ENCODE measurements at regions not wholly inside any gene's neighbourhood (a gene's known extent, or its start where the extent isn't known, plus 50 kb on each side); places are given as distances from the start of the nearest gene placed in this dataset.

DNA sequence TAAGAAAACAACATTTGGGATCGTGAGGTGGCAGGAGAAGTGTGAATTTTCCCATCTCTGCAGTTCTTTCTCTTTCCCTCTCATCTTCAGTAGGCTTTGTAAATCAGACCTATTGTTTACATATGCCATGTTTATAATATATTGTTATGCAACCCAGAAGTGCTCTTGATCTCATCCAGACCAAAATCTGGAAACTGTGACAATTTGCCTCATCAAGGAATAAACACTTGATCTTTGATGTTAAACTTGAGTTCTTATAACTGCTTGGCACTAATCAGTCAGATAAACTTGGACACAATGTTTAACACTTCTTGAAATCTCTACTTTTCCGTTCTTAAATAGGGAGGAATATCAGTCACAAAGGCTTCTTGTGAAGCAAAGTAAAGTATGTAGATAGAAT lies 384.7 kb downstream of the DMRT2 start:
- DNase-seq = no peak

DNA sequence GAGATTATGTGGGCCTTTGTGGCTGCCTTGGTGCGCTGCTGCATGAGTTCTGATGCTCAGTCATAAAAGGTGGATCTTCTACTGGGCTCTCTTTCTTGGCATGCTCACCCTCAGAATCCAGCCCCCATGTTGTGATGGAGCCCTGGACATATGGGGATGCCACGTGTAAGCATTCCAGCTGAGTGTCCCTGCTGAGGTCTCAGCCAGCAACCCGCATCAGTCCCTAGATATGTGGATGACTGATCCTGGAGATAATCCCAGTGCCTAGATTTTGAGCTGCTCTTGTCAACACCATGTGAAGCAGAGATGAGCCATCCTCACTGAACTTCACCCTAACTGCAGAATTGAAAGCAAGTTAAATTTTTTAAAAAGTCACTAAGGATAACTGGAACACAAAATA lies 390.1 kb downstream of the DMRT2 start:
- no peak for DNase-seq

DNA sequence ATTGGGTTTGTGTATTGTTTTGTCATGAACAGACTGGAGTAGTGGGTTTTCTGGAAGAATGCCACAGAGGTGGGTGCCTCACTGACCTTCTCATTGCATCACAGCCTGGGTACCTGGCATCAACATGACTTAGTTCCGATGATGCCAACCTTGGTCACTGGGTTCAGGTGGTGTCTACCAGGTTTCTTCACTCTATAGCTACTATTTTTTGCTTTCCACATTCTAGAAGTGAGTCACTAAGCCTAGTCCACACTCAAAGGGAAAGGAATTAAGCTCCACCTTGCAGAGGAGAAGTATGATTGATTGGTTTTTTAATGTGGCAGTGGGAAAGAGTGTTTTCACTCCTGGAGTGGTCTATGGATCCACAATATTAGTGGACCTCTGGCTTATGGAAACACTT lies 391.9 kb downstream of the DMRT2 start:
- no peak for DNase-seq

DNA sequence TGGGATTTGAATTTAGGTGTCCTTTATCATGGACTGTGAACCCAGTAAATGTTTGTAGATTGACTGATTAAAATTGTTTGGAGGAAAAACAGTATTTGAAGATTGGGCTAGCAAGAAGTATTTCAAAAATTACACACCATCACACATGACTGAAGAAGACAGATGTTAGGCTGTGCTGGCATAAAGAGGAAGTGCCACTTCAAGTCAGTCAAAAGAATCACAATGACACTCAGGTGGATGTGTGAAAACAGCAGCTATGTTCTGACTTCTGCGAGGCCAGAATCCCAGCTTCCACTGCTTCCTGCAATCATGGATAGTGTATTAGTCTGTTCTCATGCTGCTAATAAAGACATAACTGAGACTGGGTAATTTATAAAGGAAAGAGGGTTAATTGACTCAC lies 393.3 kb downstream of the DMRT2 start:
- no peak for DNase-seq

GRCh38 chr9:1446671-1447070 lies 396.5 kb downstream of the DMRT2 start:
- no peak for DNase-seq

DNA sequence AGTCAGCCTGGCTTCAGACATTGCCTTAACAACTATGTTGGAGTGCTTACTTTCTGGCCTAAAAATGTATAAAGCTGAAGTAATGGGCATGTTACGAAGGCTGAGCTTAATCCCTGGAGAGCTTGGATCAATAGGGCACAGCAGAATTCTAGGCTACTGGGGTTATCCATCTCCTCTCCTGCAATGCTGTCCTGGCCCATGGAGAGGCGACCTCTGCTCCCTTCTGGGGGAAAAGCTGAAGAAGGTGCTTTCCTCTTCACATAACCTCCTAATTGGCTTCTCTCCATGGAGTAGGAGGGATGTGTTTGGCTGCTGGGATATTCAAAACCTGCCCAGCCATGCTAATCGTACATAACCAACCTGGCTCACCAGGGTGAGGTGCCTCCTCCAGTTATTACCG lies 403.5 kb downstream of the DMRT2 start:
- no peak for DNase-seq

GRCh38 chr9:1454211-1454610 lies 404.1 kb downstream of the DMRT2 start:
- no peak for DNase-seq

GRCh38 chr9:1454616-1455347 lies 404.6 kb downstream of the DMRT2 start:
- no peak for DNase-seq

DNA sequence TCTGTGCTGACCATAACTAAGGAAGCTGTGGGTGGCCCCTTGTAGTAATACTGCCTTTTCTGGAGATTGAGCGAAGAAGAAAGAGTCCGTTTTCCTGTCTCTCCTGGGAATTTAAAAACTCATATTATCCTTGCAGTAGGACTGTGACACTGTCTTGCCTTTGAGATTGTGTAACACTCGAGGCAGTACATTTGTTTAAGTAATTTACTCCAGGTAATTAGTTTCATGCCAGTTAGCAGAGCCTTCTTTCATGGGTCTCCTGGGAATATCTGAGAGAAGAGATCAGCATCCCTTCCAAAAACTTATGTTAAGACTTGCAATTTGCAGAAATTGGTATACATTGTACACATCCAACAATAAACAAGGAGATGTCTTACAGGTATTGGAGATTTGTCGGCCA lies 405.6 kb downstream of the DMRT2 start:
- DNase-seq = no peak

DNA sequence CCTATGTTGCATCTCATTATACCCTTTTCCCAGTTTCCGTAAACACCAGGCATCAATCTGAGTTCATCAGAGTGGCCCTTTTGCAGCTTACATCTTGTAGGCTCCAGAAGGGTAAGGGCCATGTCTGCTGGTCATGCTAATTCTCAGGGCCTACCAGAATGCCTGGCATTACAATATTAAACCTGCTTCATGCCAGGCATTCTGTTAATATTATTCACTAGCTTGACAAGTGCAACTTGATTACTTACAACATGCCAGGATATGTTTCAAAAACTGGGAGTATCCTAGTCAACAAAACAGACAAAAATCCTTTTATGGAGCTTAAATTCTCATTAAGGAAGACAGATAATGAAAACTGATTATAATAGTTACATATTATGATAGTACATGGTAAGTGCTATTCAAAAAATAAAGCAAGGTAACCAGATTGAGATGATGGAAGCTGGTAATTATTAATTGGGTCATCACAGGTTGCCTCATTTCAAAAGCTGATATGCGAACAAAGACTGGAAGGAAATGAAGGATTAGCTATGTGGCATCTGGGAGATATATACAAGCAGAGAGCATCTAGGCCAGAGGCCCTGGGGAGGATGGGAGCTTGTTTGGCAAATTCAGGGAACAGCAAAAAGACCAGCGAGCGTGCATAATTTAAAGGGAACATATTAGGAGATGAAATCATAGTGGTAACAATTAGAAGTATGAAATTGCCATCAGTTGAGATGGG lies 406.3 kb downstream of the DMRT2 start:
- no peak for DNase-seq

DNA sequence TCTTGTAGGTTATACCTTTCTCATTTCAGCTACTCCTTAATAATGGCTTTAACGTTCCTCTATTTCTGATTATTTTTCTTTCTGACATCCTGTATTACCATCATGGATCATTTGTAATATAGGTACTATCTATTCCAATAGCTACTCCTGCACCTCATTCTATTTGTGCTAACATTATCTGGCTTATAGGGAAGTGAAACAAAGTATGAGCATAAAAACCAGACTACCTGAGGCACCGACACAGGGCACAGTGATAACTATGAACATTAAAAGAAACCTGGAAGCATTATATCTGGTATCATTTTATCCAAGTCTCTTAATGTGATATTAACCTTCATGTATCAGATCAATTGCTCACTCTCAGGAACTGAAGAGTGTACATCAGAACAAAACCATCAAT lies 407.3 kb downstream of the DMRT2 start:
- DNase-seq = no peak

GRCh38 chr9:1458503-1458902 lies 408.3 kb downstream of the DMRT2 start:
- DNase-seq = no peak

GRCh38 chr9:1460143-1460769 lies 410.1 kb downstream of the DMRT2 start:
- DNase-seq = peak; percentile 22

DNA sequence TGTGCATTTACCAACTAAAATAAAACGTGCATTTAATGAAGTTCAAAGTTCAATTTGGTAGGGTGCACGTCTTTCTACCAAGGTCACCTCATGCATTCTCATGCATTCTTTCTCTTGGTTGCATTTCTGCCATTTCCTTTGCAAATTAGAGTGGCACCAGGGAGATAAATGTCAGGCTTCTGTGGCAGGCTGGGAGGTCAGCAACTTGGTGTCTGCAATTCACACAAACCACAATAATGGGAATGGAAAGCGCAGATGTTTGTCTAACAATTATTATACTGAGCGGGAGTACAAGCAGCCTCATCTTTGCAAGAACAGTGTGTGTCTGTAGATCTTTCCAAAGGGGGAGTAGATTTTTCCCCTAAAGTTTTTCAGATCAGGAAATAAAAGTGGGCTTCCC lies 411.7 kb downstream of the DMRT2 start:
- no peak for DNase-seq

DNA sequence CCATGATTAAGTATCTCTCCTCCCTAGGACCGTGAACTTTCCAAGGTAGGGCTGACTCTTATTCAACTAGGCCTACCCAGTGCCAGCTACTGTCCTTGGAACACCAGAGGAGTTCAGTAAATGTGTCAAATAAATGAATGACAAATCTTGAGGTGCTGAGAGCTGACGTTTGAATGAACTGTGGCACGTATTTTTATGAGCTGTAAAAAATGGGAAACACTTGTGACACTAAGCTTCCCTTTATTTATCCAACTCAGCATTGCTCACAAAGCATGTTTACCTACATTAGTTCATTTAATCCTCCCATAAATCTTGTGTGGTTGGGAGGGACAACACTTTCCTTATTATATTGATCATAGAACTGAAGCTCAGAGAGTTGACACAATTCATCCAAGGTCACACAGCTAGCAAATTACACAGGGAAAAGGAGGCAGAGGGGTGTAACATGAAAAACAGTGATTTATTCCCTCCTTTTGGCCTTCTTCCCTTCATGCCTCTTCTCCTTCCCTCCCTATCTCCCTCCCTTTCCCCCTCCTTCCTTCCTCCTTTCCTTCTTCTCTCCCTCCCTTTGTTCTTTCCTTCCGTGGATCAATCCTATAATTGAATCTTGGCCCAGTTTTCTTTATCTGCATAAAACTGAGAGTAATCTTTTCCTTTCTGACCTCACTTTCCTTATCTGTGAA lies 412.6 kb downstream of the DMRT2 start:
- no peak for DNase-seq

DNA sequence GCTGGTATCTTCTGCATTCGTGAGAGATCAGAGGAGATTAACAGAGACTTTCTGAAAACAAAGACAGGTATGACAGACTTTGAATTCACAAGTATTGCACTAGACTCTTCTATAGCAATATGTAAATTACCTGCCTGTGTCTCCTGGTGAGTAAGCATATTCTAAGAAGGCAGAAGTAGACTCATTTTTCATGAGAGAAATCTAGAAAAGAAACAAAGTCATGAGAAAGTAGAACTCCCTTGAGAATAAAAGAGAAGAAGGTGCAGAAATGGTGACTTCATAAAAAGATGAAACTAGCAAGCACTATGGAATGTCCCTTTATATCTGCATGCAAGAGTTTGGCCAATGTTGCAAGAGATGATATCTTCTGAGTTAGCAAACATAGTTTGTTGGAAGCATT lies 419.8 kb downstream of the DMRT2 start:
- no peak for DNase-seq

GRCh38 chr9:1473956-1474634 lies 423.9 kb downstream of the DMRT2 start:
- DNase-seq = no peak

- no peak for DNase-seq
These were observed 424.5 kb downstream of the DMRT2 start for GRCh38 chr9:1474671-1475070.

- DNase-seq = no peak
These were observed 440.4 kb downstream of the DMRT2 start for GRCh38 chr9:1490341-1491232.

DNA sequence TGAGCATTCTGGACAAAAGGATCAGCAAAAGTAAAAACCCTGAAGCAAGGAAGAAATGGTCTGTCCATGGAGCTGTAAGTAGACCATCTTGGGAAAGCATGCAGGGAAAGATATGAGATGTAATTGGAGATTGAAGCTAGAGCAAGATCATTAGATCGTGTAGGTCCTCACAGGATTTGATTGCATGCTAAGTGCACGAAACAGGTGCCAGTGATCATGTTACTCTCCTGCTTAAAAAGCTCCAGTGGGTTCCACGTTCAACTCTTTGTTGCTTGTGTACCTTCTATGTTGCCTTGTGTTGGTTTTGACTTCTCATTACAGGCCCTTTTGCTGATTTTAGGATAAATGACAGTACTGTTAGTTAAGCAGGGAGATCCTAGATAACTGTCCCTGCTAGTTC lies 442.0 kb downstream of the DMRT2 start:
- no peak for DNase-seq

DNA sequence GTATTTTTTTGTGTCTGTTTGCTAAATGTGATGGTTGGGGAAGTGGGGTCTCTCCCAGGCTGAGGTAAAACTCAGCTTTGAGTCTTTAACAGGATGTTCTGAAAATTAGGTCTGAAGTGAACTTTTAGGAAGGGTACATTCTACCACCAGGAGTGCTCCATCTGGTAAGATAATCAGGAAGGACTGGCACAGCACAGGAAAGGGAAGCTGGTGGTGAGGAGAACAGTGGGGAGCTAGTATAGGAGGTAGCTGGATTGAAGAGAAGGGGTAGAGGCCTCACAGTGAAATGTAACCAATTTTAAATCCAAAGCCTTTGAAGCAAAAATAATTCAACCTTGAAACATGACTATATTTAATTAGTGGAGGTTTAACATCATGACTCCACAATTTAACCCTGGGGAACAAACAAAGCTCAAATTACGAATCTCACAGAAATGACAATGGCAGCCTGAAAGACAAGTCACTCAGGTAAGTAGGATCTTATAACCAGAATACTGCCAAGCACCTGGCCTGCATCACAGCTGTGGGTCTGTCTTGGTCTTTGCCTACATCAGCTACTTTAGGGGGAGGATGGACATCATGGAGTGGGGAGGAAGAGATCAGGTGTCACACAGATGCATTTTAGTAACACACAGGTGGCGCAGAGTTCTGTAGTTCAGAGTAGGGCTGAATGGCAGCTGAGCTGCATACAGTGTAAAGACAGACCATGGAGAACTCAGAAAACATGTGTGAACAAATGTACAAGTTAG lies 445.3 kb downstream of the DMRT2 start:
- DNase-seq = no peak

Measured in hematopoietic multipotent progenitor cell treated with erythropoietin and hydrocortisone succinate and interleukin-3 and kit ligand, for 6 days (in vitro differentiated cells).